HG03354 (cell line): ENCODE measurements at regions not wholly inside any gene's neighbourhood (a gene's known extent, or its start where the extent isn't known, plus 50 kb on each side); places are given as distances from the start of the nearest gene placed in this dataset.

Experiments used
- ATAC-seq: cut with Tn5 transposase; IDR thresholded peaks from one replicate; pipeline ENCODE4 v1.9.1; 2021; ENCODE audit warnings: mild to moderate bottlenecking; ENCODE audit not compliant: unreplicated experiment, poor library complexity, severe bottlenecking

GRCh38 chr7:47149971-47150370 lies 431.9 kb downstream of the TNS3 start:
- ATAC-seq, result peak; percentile 59

GRCh38 chr7:47149208-47149839 lies 432.6 kb downstream of the TNS3 start:
- peak; percentile 77 for ATAC-seq

GRCh38 chr7:47148536-47149207 lies 433.2 kb downstream of the TNS3 start:
- ATAC-seq, result no peak

- ATAC-seq, result peak; percentile 55
Measured at GRCh38 chr7:47147213-47147631, 434.7 kb downstream of the TNS3 start.

GRCh38 chr7:47145982-47146381 lies 435.9 kb downstream of the TNS3 start:
- no peak for ATAC-seq

GRCh38 chr7:47145186-47145725 lies 436.7 kb downstream of the TNS3 start:
- ATAC-seq, result no peak

- no peak for ATAC-seq
Measured at GRCh38 chr7:47143339-47143738, 438.6 kb downstream of the TNS3 start.

- no peak for ATAC-seq
Measured at GRCh38 chr7:47142867-47143175, 439.1 kb downstream of the TNS3 start.

- no peak for ATAC-seq
Measured at GRCh38 chr7:47142169-47142866, 439.6 kb downstream of the TNS3 start.

- no peak for ATAC-seq
Measured at GRCh38 chr7:47132471-47132870, 449.4 kb downstream of the TNS3 start.

- no peak for ATAC-seq
Measured at GRCh38 chr7:47128700-47129099, 453.2 kb downstream of the TNS3 start.

- no peak for ATAC-seq
Measured at GRCh38 chr7:47125529-47125928, 456.4 kb downstream of the TNS3 start.

GRCh38 chr7:47119261-47119865 lies 462.5 kb downstream of the TNS3 start:
- no peak for ATAC-seq

GRCh38 chr7:47104206-47104549 lies 477.7 kb downstream of the TNS3 start:
- ATAC-seq, result no peak

- no peak for ATAC-seq
Measured at GRCh38 chr7:47103498-47104205, 478.3 kb downstream of the TNS3 start.

- no peak for ATAC-seq
Measured at GRCh38 chr7:47102331-47102841, 479.5 kb downstream of the TNS3 start.

GRCh38 chr7:47100817-47101435 lies 481.0 kb downstream of the TNS3 start:
- ATAC-seq, result no peak

GRCh38 chr7:47100148-47100816 lies 481.6 kb downstream of the TNS3 start:
- no peak for ATAC-seq

GRCh38 chr7:47097431-47097830 lies 484.5 kb downstream of the TNS3 start:
- no peak for ATAC-seq
